Stomach smooth muscle (tissue), 2 donors: ENCODE measurements at regions not wholly inside any gene's neighbourhood (a gene's known extent, or its start where the extent isn't known, plus 50 kb on each side); places are given as distances from the start of the nearest gene placed in this dataset.

Experiments used
- H3K27ac ChIP-seq: one replicate; pipeline ENCODE4 v1.7.0; 2013; ENCODE audit warnings: mild to moderate bottlenecking, low read length, inconsistent platforms
- H3K27me3 ChIP-seq, 2 donors: one replicate each; pipeline ENCODE4 v1.7.0; 2013; ENCODE audit warnings: low read length in 2 of 2; ENCODE audit not compliant: insufficient read depth in 2 of 2, control insufficient read depth in 1 of 2
- H3K36me3 ChIP-seq, 2 donors: one replicate each; pipeline ENCODE4 v1.7.0; 2013; ENCODE audit warnings: low read length in 2 of 2; ENCODE audit not compliant: control insufficient read depth in 2 of 2, insufficient read depth in 2 of 2
- H3K4me1 ChIP-seq: one replicate; pipeline ENCODE4 v1.7.0; 2013; ENCODE audit warnings: low read length; ENCODE audit not compliant: control insufficient read depth, insufficient read depth
- H3K4me3 ChIP-seq, 2 donors: one replicate each; pipeline ENCODE4 v1.7.0; 2013; ENCODE audit warnings: low read length in 2 of 2
- H3K9ac ChIP-seq, 2 donors: one replicate each; pipeline ENCODE4 v1.7.0; 2013; ENCODE audit warnings: low read length in 2 of 2, mild to moderate bottlenecking in 1 of 2
- H3K9me3 ChIP-seq, 2 donors: one replicate each; pipeline ENCODE4 v1.7.0; 2013; ENCODE audit warnings: low read length in 2 of 2; ENCODE audit not compliant: control insufficient read depth in 2 of 2
- donor health status: healthy.
- donor health status: Pancreatic carcinoma.

GRCh38 chr5:148931453-148932057 is 105.1 kb downstream of the ADRB2 start:
- Histone ChIP-seq H3K27me3 (no peaks in the 10 kb centered on the region), H3K9me3 (no peaks in the 10 kb centered on the region), H3K27ac (no peak overlapping the region), H3K4me1 (peaks cover 9% of the 10 kb centered on the region), H3K36me3 (no peaks in the 10 kb centered on the region), H3K9ac (no peak overlapping the region), H3K4me3 (no peak overlapping the region)

- no peak overlapping the region for H3K4me3 ChIP-seq
- H3K4me1 ChIP-seq = peaks cover 9% of the 10 kb centered on the region
- H3K9me3 ChIP-seq = no peaks in the 10 kb centered on the region
- H3K36me3 ChIP-seq = no peaks in the 10 kb centered on the region
- H3K27ac ChIP-seq = no peak overlapping the region
- H3K9ac ChIP-seq = no peak overlapping the region
- no peaks in the 10 kb centered on the region for H3K27me3 ChIP-seq
Measured at GRCh38 chr5:148932355-148932935, 106.0 kb downstream of the ADRB2 start.

GRCh38 chr5:148933903-148934432 is 107.6 kb downstream of the ADRB2 start:
- no peaks in the 10 kb centered on the region for H3K27me3 ChIP-seq
- no peak overlapping the region for H3K27ac ChIP-seq
- peaks cover 18% of the 10 kb centered on the region for H3K4me1 ChIP-seq

GRCh38 chr5:148934895-148935400 is 108.5 kb downstream of the ADRB2 start:
- Histone ChIP-seq H3K4me1 (peaks cover 18% of the 10 kb centered on the region), H3K36me3 (no peaks in the 10 kb centered on the region), H3K9me3 (no peaks in the 10 kb centered on the region), H3K27ac (no peak overlapping the region), H3K9ac (no peak overlapping the region), H3K4me3 (no peak overlapping the region), H3K27me3 (no peaks in the 10 kb centered on the region)

More at GRCh38 chr5:148933903-148934432, 107.6 kb downstream of the ADRB2 start:
- H3K36me3 ChIP-seq = no peaks in the 10 kb centered on the region
- H3K4me3 ChIP-seq = no peak overlapping the region
- H3K9me3 ChIP-seq = no peaks in the 10 kb centered on the region
- H3K9ac ChIP-seq = no peak overlapping the region

- no peaks in the 10 kb centered on the region for H3K36me3 ChIP-seq
- H3K27ac ChIP-seq = no peak overlapping the region
- H3K4me3 ChIP-seq = no peak overlapping the region
- no peaks in the 10 kb centered on the region for H3K9me3 ChIP-seq
- no peaks in the 10 kb centered on the region for H3K27me3 ChIP-seq
- H3K4me1 ChIP-seq = peaks cover 13% of the 10 kb centered on the region
- H3K9ac ChIP-seq = no peak overlapping the region
Measured at GRCh38 chr5:148937239-148937638, 110.8 kb downstream of the ADRB2 start.

- Histone ChIP-seq H3K4me1 (peaks cover 9% of the 10 kb centered on the region), H3K27me3 (no peaks in the 10 kb centered on the region), H3K36me3 (no peaks in the 10 kb centered on the region), H3K9ac (no peak overlapping the region), H3K9me3 (no peaks in the 10 kb centered on the region), H3K27ac (peak overlapping the region; percentile 24), H3K4me3 (no peak overlapping the region)
Measured at GRCh38 chr5:148937830-148938521, 111.6 kb downstream of the ADRB2 start.

GRCh38 chr5:148938522-148938882 is 112.1 kb downstream of the ADRB2 start:
- no peaks in the 10 kb centered on the region for H3K27me3 ChIP-seq
- no peak overlapping the region for H3K27ac ChIP-seq
- H3K9ac ChIP-seq = no peak overlapping the region
- H3K4me1 ChIP-seq = peaks cover 9% of the 10 kb centered on the region
- H3K4me3 ChIP-seq = no peak overlapping the region
- no peaks in the 10 kb centered on the region for H3K9me3 ChIP-seq
- no peaks in the 10 kb centered on the region for H3K36me3 ChIP-seq

GRCh38 chr5:148939676-148940075 is 113.3 kb downstream of the ADRB2 start:
- Histone ChIP-seq H3K36me3 (no peaks in the 10 kb centered on the region), H3K4me3 (no peak overlapping the region), H3K9me3 (no peaks in the 10 kb centered on the region), H3K4me1 (peaks cover 9% of the 10 kb centered on the region), H3K27ac (no peak overlapping the region), H3K9ac (no peak overlapping the region), H3K27me3 (no peaks in the 10 kb centered on the region)

- no peaks in the 10 kb centered on the region for H3K9me3 ChIP-seq
Measured at GRCh38 chr5:148941810-148942209, 115.4 kb downstream of the ADRB2 start.

GRCh38 chr5:148949841-148950470 is 112.9 kb downstream of the SH3TC2 start:
- peak overlapping the region; percentile 77 for H3K27ac ChIP-seq
- H3K4me1 ChIP-seq = peaks cover 6% of the 10 kb centered on the region
- peak overlapping the region; percentile 3 to 52 for H3K9ac ChIP-seq
- no peak overlapping the region for H3K4me3 ChIP-seq
- no peaks in the 10 kb centered on the region for H3K27me3 ChIP-seq
- H3K36me3 ChIP-seq = no peaks in the 10 kb centered on the region
- no peaks in the 10 kb centered on the region for H3K9me3 ChIP-seq

More at GRCh38 chr5:148941810-148942209, 115.4 kb downstream of the ADRB2 start:
- H3K36me3 ChIP-seq = no peaks in the 10 kb centered on the region
- peaks cover 9% of the 10 kb centered on the region for H3K4me1 ChIP-seq
- no peak overlapping the region for H3K4me3 ChIP-seq
- no peak overlapping the region for H3K9ac ChIP-seq
- H3K27ac ChIP-seq = no peak overlapping the region
- no peaks in the 10 kb centered on the region for H3K27me3 ChIP-seq
